NCI-H146 treated with DMSO at 0.1 percent for 48 hours (cell line): ENCODE measurements at regions not wholly inside any gene's neighbourhood (a gene's known extent, or its start where the extent isn't known, plus 50 kb on each side); places are given as distances from the start of the nearest gene placed in this dataset.
"Not testable (repeated sequence)": the region's sequence is repeated elsewhere in the genome, so short reads cannot be mapped to it uniquely, and the experiment has no call there.

Experiments used
- DNase-seq: peaks from one replicate; lab custom pipeline; 2025; ENCODE audit not compliant: unreplicated experiment; lab: John Stamatoyannopoulos, UW

DNA sequence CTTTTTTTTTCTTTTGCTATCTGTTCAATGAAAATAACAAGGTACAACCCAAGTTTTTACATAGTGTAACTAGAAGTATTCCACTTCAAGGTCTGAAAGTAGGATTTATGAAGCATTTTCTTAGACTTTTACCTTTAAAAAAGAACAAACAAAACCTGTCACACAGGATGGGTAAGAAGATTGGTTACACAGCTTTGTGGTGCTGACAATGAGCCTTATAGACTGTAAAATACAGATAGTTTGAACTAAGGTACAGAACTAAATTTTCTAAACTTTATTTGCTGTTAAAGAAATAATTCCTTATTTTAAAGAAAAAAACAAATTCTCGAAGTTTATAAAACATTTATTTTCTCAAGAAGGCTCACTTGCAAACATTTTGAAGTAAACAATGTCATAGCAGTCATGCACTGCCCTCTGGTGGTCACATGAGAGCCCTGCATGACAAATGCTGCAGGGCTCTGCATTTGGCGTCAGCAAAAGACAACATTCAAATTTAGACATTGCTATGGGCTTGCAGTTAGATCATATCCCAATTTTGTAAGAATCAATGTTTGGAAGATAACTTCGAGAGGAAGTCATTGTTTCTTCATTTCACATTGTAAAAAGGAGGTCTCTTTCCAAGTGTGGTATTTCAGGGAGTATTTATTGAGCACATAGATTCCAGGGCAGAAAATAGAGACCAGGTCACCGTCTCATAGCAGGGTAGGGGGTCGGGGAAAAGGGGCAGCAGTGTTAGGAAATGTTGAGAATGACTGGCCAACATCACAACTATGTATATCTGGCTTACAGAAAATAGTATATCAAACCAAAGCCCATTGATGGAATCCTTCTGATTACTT lies 115.3 kb upstream of the FMN2 start:
- DNase-seq: no peak

- DNase-seq: no peak
Observed at GRCh38 chr1:239977416-239977815, 114.3 kb upstream of the FMN2 start.

DNA sequence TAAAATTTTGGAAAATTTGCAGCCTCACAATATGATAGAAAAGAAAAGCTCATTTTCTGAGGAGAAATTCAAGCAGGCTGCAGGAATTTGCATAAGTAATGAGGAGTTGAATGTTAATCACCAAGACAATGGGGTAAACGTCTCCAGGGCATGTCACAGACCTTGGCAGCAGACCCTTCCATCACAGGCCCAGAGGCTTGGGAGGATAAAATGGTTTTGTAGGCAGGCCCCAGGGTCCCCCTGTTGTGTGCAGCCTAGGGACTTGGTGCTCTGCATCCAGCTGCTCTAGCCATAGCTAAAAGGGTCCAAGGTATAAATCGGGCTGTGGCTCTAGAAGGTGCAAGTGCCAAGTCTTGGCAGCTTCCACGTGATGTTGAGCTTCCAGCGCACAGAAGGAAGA lies 112.2 kb upstream of the FMN2 start:
- no peak for DNase-seq

- DNase-seq: no peak
Observed at GRCh38 chr1:239982762-239983161, 108.9 kb upstream of the FMN2 start.

DNA sequence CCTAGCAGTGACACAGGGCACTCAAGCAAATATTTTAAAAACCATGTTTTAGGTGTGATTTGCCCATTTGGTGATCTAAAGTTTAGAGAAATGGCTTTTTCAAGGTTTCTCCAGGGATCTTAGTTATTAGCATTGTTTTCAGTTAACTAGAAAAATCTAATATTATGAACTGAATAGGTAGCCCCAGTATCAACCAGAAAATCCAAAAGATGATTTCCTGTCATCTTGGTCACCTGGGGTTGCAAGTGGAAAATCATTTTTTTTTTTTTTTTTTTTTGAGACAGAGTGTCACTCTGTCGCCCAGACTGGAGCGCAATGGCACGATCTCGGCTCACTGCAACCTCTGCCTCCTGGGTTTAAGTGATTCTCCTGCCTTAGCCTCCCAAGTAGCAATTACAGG lies 106.6 kb upstream of the FMN2 start:
- no peak for DNase-seq

GRCh38 chr1:239987103-239987745 lies 104.5 kb upstream of the FMN2 start:
- no peak for DNase-seq

- no peak for DNase-seq
Observed at GRCh38 chr1:239989990-239990389, 101.7 kb upstream of the FMN2 start.

- not testable (repeated sequence) for DNase-seq
Observed at GRCh38 chr1:239992566-239992965, 99.1 kb upstream of the FMN2 start.

DNA sequence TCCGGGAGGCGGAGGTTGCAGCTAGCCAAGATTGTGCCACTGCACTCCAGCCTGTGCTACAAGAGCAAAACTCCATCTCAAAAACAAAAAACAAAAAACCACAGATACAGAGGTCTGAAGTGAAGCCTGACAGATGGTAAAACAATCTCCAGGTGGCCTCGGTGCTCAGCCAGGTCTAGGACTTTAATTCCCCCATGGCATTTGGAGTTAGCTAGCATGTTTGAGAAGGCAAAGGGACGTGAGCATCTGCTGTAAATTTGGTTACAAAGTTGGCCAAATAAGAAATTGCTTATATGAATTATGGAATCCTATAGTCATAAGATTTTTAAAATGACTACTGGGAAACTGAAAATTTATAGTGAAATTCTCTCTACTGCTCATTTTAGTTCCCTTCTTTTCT lies 98.3 kb upstream of the FMN2 start:
- DNase-seq: no peak

DNA sequence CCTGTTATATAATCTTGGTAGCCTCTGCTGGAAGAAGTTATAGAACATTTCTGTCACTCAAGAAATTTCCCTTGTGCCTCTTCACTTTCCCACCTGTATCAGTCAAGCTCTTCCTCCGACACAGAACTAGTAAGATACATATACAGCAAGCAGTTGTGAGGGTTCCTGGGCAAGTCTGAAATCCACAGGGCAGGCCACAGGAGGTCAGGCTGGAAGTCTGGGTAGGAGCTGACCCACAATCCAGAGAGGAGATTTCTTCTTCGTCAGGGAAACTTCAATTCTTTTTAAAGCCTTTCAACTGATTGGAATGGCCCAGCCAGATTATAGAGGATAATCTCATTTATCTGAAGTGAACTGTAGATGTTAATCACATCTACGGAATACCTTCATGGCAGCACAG lies 96.4 kb upstream of the FMN2 start:
- DNase-seq: no peak

DNA sequence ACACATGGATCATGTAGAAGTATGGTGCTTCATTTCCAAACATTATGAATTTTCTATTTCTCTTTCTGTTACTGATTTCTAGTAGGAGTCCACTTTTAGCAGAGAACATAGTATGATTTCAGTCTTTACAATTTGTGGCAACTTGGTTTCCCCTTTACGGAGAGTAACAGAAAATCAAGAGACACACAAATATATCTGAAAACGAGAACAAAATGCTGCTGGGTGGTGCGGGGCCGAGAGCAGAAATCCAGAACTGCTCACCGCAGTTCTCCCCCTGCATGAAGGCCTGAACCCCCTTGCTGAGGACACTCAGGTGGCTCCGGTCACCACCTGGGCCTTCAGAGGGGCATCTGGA lies 94.5 kb upstream of the FMN2 start:
- DNase-seq: no peak

GRCh38 chr1:239997515-239998311 lies 94.0 kb upstream of the FMN2 start:
- no peak for DNase-seq

GRCh38 chr1:239998312-239998649 lies 93.4 kb upstream of the FMN2 start:
- no peak for DNase-seq

GRCh38 chr1:239999170-239999569 lies 92.5 kb upstream of the FMN2 start:
- DNase-seq: peak; percentile 92

DNA sequence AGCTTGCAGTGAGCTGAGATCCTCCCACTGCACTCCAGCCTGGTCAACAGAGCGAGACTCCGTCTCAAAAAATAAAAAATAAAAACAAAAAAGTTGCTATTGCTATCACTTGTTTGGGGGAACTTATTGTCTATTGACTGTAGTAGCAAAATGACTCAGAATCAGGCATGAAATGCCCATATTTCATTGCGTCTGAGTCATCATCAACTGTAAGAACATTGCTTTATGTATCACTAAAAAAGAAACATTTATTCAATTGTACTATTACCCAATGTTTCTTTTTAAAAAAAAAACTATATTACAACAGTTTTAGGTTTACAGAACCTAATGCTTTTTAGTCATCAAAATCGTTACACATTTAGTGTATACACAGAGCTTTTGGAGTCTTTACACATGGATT lies 91.0 kb upstream of the FMN2 start:
- no peak for DNase-seq

DNA sequence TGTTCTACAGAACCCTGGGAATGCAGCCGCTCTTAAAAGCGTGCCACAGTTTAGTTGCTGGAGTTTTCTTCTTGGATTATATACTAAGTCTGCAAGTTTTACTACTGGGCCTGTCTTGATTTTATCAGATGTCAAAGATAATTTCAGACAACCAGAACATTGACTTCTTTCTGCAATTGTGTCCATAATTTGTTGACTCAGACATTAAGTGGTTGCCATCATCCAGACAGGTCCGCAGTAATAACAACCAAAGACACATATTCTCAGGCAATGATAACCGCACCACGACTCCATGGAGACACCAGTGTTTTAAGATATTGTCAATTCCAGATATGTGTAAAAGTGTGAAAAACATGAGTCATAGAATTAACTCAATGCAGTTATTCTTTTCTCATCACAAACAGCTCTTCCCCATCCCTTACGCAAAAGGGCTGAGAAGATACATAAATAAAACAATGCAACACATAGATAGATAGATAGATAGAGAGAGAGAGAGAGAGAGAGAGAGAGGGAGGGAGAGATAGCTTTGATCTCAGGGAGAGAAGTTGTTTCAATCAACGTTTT lies 90.4 kb upstream of the FMN2 start:
- no peak for DNase-seq

DNA sequence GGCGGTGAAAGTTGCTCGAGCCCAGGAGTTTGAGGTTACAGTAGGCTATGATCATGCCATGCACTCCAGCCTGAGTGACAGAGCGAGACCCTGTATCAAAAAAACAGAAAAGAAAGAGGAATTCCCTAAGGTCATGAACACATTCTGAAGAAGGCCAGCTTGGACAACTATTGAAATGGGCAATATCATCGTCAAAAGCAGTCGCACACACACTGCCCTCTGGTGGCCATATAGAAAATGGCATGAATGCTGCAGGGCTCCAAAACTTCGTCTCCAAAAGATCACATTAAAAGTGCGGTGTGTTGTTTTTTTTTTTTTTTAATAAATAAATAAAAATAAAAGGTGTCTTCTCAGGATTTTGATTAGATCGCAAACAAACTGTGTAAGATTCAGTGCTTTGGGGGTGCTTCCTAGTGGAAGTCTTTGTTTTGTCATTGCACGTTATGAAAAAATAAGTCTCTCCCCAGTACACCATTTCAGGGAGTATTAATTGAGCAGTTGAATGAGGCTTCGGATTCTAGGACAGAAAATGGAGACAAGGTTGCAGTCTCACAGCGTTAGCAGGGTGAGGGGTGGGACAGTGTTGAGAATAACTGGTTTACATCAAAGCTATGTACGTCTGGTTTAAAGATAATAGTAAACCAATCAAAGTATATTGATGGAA lies 87.5 kb upstream of the FMN2 start:
- no peak for DNase-seq

GRCh38 chr1:240005997-240006650 lies 85.6 kb upstream of the FMN2 start:
- no peak for DNase-seq

- DNase-seq: no peak
Observed at GRCh38 chr1:240008298-240008697, 83.4 kb upstream of the FMN2 start.

DNA sequence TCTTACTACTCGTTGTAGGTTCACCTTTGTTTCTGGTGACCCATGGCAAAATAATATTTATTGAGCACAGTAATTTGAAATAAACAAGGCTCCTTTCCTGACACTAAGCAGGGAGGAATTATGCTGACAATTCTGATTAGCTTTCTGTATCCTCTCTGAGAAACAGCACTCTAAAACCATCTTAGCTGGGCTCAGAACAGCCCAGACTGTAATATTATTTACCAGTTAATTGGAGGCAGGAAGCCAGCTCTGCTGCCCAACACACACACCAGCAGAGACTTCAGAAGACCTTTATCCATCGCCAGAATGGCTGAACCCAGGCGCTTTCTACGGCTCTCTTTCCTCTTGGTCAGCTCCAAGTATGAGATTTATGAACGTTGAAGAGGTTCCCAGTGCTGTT lies 77.6 kb upstream of the FMN2 start:
- no peak for DNase-seq

- no peak for DNase-seq
Observed at GRCh38 chr1:240018617-240019016, 73.1 kb upstream of the FMN2 start.
